ENCODE measurements at regions not wholly inside any gene's neighbourhood (a gene's known extent, or its start where the extent isn't known, plus 50 kb on each side); places are given as distances from the start of the nearest gene placed in this dataset.

- RAD21 ChIA-PET (ENCODE audit: unreplicated experiment), result no interaction called here
- no peak for ATAC-seq
- intact Hi-C loops (cut with micrococcal nuclease; ENCODE audit: unreplicated experiment) (no loop called here), in situ Hi-C loops (cut with MboI) (no loop called here)
- 0% methylated on average over 1 of the region's 1 CpG for WGBS (ENCODE audit: insufficient coverage, insufficient replicate concordance, low lambda C conversion rate, missing lambda C conversion rate)
- CTCF ChIA-PET, result interaction anchor here (1.1 kb wide), 1 partner anchor 9 kb away, joined by 3 read pairs; no protein-coding TSS in a partner anchor
- no peaks in the 10 kb centered on the region for H3K9me3 ChIP-seq (replicated peaks; ENCODE audit: control insufficient read depth, insufficient read depth, low read length)
- no TSS peak for BruUV-seq (replicated peaks)
- TF ChIP-seq SMC3 (IDR thresholded peaks at IDR 0.05; ENCODE audit: borderline replicate concordance, low read length) (no peak), ZNF207 (IDR thresholded peaks at IDR 0.05; ENCODE audit: borderline replicate concordance) (no peak), POLR2AphosphoS2 (IDR thresholded peaks at IDR 0.05; ENCODE audit: low read depth, low read length) (no peak), PML (IDR thresholded peaks at IDR 0.05; ENCODE audit: low read length) (no peak), CREB1 (IDR thresholded peaks at IDR 0.05; ENCODE audit: low read depth) (no peak), ZNF24 (IDR thresholded peaks at IDR 0.05) (no peak), YY1 (IDR thresholded peaks at IDR 0.05; ENCODE audit: low read depth, low read length) (no peak), CBX3 (IDR thresholded peaks at IDR 0.05; ENCODE audit: borderline replicate concordance, low read depth) (no peak), KLF5 (IDR thresholded peaks at IDR 0.05; ENCODE audit: partially characterized antibody) (no peak), HCFC1 (IDR thresholded peaks at IDR 0.05; ENCODE audit: low read length) (no peak), KAT2A (conservative IDR thresholded peaks at IDR 0.05; ENCODE audit: control insufficient read depth, low read depth, low read length) (no peak), ZNF592 (IDR thresholded peaks at IDR 0.05) (no peak)
- TF ChIP-seq, protein P1, sequence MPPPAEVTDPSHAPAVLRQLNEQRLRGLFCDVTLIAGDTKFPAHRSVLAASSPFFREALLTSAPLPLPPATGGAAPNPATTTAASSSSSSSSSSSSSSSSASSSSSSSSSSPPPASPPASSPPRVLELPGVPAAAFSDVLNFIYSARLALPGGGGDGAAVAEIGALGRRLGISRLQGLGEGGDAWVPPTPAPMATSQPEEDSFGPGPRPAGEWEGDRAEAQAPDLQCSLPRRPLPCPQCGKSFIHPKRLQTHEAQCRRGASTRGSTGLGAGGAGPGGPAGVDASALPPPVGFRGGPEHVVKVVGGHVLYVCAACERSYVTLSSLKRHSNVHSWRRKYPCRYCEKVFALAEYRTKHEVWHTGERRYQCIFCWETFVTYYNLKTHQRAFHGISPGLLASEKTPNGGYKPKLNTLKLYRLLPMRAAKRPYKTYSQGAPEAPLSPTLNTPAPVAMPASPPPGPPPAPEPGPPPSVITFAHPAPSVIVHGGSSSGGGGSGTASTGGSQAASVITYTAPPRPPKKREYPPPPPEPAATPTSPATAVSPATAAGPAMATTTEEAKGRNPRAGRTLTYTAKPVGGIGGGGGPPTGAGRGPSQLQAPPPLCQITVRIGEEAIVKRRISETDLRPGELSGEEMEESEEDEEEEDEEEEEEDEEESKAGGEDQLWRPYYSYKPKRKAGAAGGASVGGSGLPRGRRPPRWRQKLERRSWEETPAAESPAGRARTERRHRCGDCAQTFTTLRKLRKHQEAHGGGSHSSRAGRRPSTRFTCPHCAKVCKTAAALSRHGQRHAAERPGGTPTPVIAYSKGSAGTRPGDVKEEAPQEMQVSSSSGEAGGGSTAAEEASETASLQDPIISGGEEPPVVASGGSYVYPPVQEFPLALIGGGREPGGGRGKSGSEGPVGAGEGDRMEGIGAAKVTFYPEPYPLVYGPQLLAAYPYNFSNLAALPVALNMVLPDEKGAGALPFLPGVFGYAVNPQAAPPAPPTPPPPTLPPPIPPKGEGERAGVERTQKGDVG (CRISPR knock-in tag; IDR thresholded peaks at IDR 0.05), result no peak
- no peaks in the 10 kb centered on the region for H3K4me1 ChIP-seq (ENCODE audit: control insufficient read depth, insufficient read depth, low read length)
- SMC1A ChIA-PET (ENCODE audit: uncharacterized antibody, unreplicated experiment), result no interaction called here
- H3K4me2 ChIP-seq (ENCODE audit: control insufficient read depth, insufficient read depth), result no peak overlapping the region
- no peak for DNase-seq (ENCODE audit: low read depth, low spot score)
- no peaks in the 10 kb centered on the region; a peak in 1 of 4 replicates for H3K27me3 ChIP-seq (replicated peaks in 1 of 2; ENCODE audit: control insufficient read depth in 2 of 2, insufficient read depth in 2 of 2, low read length in 1 of 2)
- no peak overlapping the region for H3K27ac ChIP-seq (ENCODE audit: control insufficient read depth, insufficient read depth)
- H3K79me2 ChIP-seq (ENCODE audit: control insufficient read depth, insufficient read depth, low read length), result no peaks in the 10 kb centered on the region
- H4K20me1 ChIP-seq (ENCODE audit: control insufficient read depth, insufficient read depth), result no peaks in the 10 kb centered on the region
- POLR2A ChIA-PET, result no interaction called here
- no peak for FAIRE-seq
- H3K4me3 ChIP-seq, result no peak overlapping the region
- H2AFZ ChIP-seq (ENCODE audit: control insufficient read depth, low read depth, low read length), result no peak overlapping the region
- H3K36me3 ChIP-seq (ENCODE audit: control insufficient read depth in 2 of 2, insufficient read depth in 2 of 2, low read length in 1 of 2), result no peaks in the 10 kb centered on the region
- no peak overlapping the region for H3K9ac ChIP-seq (ENCODE audit: control insufficient read depth, insufficient read depth, low read length)
Observed at GRCh38 chr6:133631421-133631820, 257.5 kb upstream of the TCF21 start.
